ENCODE measurements at regions not wholly inside any gene's neighbourhood (a gene's known extent, or its start where the extent isn't known, plus 50 kb on each side); places are given as distances from the start of the nearest gene placed in this dataset.

DNA sequence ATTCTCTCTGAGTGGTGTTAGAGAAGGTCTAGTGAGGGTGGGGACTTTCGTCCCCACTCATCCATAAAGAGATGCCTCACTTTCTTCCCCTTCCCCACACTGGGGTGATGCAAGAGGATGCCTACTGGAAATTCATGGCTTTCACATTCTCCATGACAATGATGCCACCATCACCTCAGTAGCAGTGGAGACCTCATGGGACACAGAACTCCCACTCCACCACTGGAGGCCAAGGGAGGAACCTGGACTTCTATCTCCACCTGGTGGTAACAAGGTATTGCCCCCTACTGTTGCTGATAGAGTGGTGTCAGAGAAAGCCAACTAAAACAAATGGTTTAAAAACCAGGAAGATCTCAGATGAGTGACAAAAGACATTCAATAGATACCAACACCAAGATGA, 110.9 kb downstream of the INHBB start:
- 40 to 100% methylated on average over 1 of the region's 1 CpG; no CpG with 5 or more reads in 8 of the 10 experiments for WGBS, 10 experiments
- in situ Hi-C loops (cut with MboI; ENCODE audit: low pct_unique_long_range_greater_than_20kb in 2 of 9, low sequenced_read_pairs in 9 of 9, unreplicated experiment in 9 of 9) = no loop called here
- no peak for ATAC-seq (replicated peaks in 6 of 8)
- no peak overlapping the region for H3K27ac ChIP-seq
- H3K4me3 ChIP-seq = no peak overlapping the region
- H3K4me1 ChIP-seq (replicated peaks in 1 of 2) = no peaks in the 10 kb centered on the region

DNA sequence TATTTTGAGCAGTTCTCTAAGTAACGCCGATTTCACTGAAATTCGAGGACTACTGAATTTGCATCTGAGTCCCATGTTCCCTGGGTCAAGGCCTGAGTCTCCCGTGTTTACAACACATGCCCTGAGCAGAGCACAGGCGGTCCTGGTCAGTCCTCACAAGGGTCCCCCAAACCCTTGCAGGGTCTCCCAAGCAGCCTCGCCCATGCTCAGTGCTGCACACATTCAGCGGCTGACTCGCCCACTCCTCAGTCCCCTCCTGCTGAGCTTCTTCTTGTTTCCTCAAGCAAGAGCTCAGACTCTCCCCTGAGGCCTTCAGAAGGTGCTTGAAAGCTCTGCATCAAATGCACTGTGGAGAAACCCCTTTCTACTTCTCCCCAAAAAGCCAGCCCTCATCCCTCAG, 114.6 kb downstream of the INHBB start:
- no peak overlapping the region for H3K4me3 ChIP-seq
- WGBS, 10 experiments = 50 to 100% (median 76%) methylated on average over 1 to 6 of the region's 8 CpGs; no CpG with 5 or more reads in 1 of the 10 experiments
- H3K4me1 ChIP-seq (replicated peaks in 1 of 2) = peaks cover 5 to 8% of the 10 kb centered on the region in 2 donors
- in situ Hi-C loops (cut with MboI; ENCODE audit: low pct_unique_long_range_greater_than_20kb in 2 of 9, low sequenced_read_pairs in 9 of 9, unreplicated experiment in 9 of 9) = no loop called here
- no peak overlapping the region for H3K27ac ChIP-seq
- no peak for ATAC-seq (replicated peaks in 6 of 8)

DNA sequence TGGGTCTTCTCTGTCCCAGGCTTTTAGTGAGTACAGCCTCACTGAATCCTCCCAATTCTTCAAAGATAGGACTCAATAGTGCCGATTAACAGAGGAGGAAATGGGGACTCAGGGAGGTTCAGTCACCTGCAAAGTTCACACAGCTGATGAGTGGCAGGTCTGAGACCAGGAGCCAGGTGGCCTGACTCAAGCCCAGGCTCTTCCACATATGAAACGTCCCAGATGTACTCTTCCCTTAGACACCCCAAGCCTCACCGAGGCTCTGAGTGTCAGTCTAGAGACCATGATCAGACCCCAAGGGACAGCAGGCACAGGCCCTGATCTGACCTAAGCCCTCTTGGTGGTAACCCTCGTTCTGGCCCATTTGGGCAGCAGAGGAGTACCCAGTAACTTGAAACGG, 115.2 kb downstream of the INHBB start:
- Histone ChIP-seq H3K4me3 (no peak overlapping the region), H3K27ac (no peak overlapping the region), H3K4me1 (replicated peaks in 1 of 2) (peaks cover 10 to 14% of the 10 kb centered on the region in 2 donors)
- ATAC-seq (replicated peaks in 6 of 8) = no peak
- WGBS, 10 experiments = 52 to 100% (median 68%) methylated on average over 1 to 4 of the region's 5 CpGs; no CpG with 5 or more reads in 4 of the 10 experiments
- in situ Hi-C loops (cut with MboI; ENCODE audit: low pct_unique_long_range_greater_than_20kb in 2 of 9, low sequenced_read_pairs in 9 of 9, unreplicated experiment in 9 of 9) = no loop called here

DNA sequence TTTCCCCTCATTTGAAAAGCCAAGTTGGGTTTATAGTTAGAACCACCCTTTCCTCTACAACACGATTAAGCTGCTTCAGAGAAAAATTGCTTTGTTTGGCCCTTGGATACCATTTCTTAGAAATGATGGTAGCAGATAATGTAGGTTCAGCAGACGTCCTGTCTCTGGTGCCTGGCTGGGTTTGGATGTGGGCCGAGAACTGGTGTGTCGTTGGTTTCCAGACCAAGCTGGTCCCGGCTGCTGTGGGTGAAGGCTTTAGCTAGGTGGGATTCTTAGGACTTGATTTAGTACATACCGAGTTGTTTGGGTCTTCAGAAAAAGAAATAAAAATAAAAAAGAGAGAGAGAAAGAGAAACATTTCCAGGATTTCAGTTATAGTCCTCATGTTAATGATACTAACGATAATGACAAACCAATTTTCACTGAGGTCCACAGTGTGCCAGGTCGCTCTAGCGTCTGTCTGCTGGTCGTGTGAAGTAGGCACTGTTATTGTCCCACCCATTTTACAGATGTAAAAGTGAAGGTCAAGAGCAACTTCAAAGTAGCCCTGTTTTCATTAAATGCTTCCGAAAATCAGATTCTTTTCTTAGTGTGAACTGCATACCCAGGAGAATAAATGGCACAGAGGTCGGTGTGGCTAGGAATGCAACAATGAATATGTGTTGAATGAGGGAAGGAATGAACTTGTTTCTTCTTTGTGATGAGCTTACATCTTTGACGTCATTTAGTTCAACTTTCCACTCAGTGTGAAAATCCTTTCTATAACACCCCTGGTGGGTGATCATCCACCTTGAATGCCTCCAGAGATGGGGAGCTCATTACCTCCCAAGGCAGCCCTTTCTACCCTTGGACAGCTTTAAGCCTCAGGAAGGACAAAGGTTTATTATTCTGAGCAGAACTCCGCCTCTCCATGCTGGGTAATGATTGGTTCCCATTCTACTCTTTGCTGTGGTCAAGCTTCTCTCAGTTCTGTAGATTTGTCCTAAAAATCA, 115.9 kb downstream of the INHBB start:
- Histone ChIP-seq H3K4me1 (replicated peaks in 1 of 2) (peaks cover 18 to 21% of the 10 kb centered on the region in 2 donors), H3K27ac (no peak overlapping the region), H3K4me3 (no peak overlapping the region)
- no peak for ATAC-seq (replicated peaks in 6 of 8)
- in situ Hi-C loops (cut with MboI; ENCODE audit: low pct_unique_long_range_greater_than_20kb in 2 of 9, low sequenced_read_pairs in 9 of 9, unreplicated experiment in 9 of 9) = no loop called here
- 46 to 87% (median 73%) methylated on average over 2 to 13 of the region's 14 CpGs for WGBS, 10 experiments

DNA sequence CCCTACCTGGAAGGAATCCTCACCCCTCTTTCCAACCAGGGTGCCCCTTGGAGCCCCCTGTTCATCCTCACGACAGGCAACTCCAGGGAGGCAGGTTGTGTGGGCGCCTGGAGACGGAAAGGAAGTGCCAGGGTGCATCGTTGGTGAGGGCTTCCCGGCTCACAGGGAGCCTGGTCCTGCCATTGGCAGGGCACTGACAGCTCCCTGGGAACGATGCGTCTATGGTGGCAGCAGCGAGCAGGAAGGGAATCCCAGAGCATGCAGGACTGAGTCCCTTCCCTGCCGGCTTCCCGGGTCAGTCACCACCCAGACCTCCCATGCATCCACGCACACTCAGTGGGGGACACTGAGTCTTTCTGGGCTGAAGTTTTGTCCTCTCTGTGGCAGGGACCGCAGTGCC, 117.6 kb downstream of the INHBB start:
- in situ Hi-C loops (cut with MboI; ENCODE audit: low pct_unique_long_range_greater_than_20kb in 2 of 9, low sequenced_read_pairs in 9 of 9, unreplicated experiment in 9 of 9) = no loop called here
- peaks cover 20 to 21% of the 10 kb centered on the region in 2 donors for H3K4me1 ChIP-seq (replicated peaks in 1 of 2)
- WGBS, 10 experiments = 25 to 60% (median 33%) methylated on average over 1 to 4 of the region's 12 CpGs; no CpG with 5 or more reads in 5 of the 10 experiments
- H3K4me3 ChIP-seq = no peak overlapping the region
- no peak overlapping the region for H3K27ac ChIP-seq
- ATAC-seq (replicated peaks in 6 of 8) = peak in 1 of 8 experiments; percentile 3

DNA sequence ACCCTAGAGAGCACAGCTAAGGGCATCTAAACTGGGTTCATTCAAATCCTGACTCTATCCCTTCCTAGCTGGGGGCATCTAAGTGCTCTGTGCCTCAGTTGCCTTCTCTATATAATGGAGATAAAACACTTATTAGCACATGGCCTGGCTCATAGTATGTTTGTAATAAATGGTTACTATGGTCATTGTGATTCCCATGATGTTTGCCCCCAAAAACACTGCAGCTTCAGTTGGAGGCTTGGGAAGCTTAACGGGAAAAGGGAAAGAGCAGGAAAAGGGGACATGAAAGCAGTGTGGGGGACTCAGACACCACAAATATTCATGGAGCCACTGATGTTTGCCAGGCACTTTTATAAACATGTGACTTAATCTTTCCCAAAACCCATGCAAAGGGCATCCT, 118.1 kb downstream of the INHBB start:
- WGBS, 10 experiments = 0% methylated on average over 1 of the region's 1 CpG; no CpG with 5 or more reads in 4 of the 10 experiments
- Histone ChIP-seq H3K27ac (no peak overlapping the region), H3K4me3 (no peak overlapping the region), H3K4me1 (replicated peaks in 1 of 2) (peaks cover 20 to 21% of the 10 kb centered on the region in 2 donors)
- ATAC-seq (replicated peaks in 6 of 8) = no peak
- in situ Hi-C loops (cut with MboI; ENCODE audit: low pct_unique_long_range_greater_than_20kb in 2 of 9, low sequenced_read_pairs in 9 of 9, unreplicated experiment in 9 of 9) = no loop called here

DNA sequence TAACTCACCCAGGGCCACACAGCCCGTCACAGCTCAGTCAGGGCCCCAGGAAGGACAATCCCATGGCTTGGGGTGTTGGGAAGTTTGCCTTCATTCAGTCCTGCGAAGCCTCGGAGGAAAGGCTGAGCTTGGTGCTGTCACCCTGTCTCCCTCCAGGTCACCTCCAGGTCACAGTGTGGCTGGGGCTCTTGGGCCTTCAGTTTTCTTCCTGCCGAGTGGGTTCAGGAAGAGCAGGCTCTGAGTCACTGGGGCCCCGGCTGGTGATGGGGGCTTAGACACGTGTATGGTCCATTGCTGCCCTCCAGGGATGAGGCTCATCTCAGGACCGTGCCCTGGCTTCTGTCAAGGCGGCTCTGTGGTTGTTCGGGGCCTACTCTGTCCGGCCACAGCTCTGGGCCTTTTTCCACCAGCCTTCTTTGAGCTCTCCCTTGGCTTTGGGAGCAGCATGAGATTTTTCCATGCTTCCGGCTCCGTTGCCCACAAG, 118.6 kb downstream of the INHBB start:
- Histone ChIP-seq H3K4me3 (no peak overlapping the region), H3K4me1 (replicated peaks in 1 of 2) (peaks cover 20 to 21% of the 10 kb centered on the region in 2 donors), H3K27ac (no peak overlapping the region)
- in situ Hi-C loops (cut with MboI; ENCODE audit: low pct_unique_long_range_greater_than_20kb in 2 of 9, low sequenced_read_pairs in 9 of 9, unreplicated experiment in 9 of 9) = no loop called here
- WGBS, 10 experiments = 42 to 81% (median 63%) methylated on average over 2 to 7 of the region's 12 CpGs; no CpG with 5 or more reads in 6 of the 10 experiments
- peak in 1 of 8 experiments; percentile 10 for ATAC-seq (replicated peaks in 6 of 8)

DNA sequence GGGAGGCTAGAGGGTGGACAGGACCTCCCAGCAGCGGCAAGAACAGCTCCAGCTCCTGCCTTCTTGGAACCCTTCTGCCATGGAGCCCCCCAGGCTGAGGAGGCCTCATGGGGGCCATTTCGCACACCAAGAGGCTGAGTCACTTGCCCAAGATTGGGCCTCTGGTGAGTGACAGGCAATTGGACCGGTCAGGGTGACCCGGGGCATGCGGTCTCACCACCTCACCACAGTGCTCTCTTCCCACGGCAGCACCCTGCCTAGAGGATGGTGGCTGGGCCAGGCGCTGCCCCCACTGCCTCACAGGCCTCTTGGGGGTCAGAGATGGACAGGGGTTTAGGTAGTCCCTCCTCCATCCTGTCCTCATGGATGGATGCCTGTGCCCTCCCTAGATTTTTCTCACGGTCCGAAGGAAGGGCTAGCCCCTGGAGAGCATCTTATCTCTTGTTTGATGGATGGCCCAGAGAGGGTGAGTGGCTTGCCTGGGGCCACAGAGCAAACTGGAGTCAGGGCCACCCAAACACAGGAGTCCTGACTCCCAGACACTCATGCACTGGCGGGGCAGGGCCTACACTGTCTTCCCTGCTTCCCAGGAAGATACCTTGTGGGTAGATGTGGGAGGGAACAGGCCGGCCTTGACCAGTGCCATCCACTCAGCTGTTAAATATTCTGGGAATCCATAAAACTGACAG, 119.2 kb downstream of the INHBB start:
- no peak overlapping the region for H3K4me3 ChIP-seq
- peaks cover 20 to 21% of the 10 kb centered on the region in 2 donors for H3K4me1 ChIP-seq (replicated peaks in 1 of 2)
- peak in 3 of 8 experiments; percentile 4 to 17 (median 10) for ATAC-seq (replicated peaks in 6 of 8)
- no peak overlapping the region for H3K27ac ChIP-seq
- in situ Hi-C loops (cut with MboI; ENCODE audit: low pct_unique_long_range_greater_than_20kb in 2 of 9, low sequenced_read_pairs in 9 of 9, unreplicated experiment in 9 of 9) = no loop called here
- WGBS, 10 experiments = 100% methylated on average over 1 to 2 of the region's 11 CpGs; no CpG with 5 or more reads in 8 of the 10 experiments

DNA sequence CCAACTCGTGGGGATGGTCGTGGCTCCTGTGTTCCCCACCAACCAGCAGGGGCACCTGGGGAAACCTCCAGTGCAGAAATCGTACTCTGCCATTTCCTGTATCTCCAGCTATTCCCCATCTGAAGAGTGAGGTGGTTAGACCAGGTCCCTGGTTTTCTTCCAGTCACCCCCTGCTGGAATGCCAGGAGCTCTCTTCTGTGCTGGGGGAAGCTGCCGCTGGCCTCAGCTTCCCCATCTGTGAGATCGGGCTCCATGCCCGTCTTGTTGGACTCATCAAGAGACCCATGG, 119.7 kb downstream of the INHBB start:
- H3K27ac ChIP-seq = peak overlapping the region in 1 of 2 donors; percentile 29
- ATAC-seq (replicated peaks in 6 of 8) = peak in 1 of 8 experiments; percentile 13
- WGBS, 10 experiments = 0 to 40% (median 32%) methylated on average over 1 to 4 of the region's 6 CpGs; no CpG with 5 or more reads in 5 of the 10 experiments
- no peak overlapping the region for H3K4me3 ChIP-seq
- in situ Hi-C loops (cut with MboI; ENCODE audit: low pct_unique_long_range_greater_than_20kb in 2 of 9, low sequenced_read_pairs in 9 of 9, unreplicated experiment in 9 of 9) = no loop called here
- peaks cover 20 to 21% of the 10 kb centered on the region in 2 donors for H3K4me1 ChIP-seq (replicated peaks in 1 of 2)

DNA sequence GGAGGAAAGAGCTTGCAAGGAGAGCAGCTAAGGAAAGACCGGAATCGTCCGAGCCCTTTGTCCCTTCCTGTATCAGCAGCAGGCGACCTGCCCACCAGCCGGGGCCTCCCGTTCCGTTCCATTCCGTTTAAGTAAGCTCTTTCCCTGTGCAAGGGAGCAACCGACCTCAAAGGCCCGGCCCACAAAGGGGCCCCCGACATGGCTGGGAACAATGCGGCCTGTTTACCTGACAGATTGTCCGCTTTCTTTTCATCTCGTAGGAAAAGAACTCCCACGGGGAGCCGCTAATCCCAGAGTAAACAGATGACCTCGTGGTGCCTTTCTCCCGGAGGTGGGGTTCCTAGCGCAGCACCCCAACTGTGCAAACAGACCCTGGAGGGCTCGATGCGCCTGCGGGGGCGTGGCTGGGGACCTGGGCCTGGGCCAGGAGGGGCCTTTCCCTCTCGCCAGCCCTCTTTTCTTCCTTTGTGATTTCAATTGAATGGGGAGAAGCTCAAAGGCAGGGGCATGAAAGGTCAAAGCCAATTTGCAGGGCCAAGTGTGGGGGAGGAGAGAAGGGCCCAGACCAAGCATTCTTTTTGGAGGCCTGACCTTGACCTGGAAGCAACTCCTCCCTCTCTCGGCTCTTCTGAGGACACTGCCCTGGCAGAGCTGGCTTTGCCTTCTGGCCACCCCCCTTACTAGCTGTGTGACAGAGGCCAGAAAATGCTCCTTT, 120.2 kb downstream of the INHBB start:
- 5 to 81% (median 11%) methylated on average over 1 to 21 of the region's 25 CpGs; no CpG with 5 or more reads in 5 of the 10 experiments for WGBS, 10 experiments
- Histone ChIP-seq H3K4me3 (no peak overlapping the region), H3K4me1 (replicated peaks in 1 of 2) (peaks cover 20 to 21% of the 10 kb centered on the region in 2 donors), H3K27ac (peak overlapping the region in 1 of 2 donors; percentile 29)
- in situ Hi-C loops (cut with MboI; ENCODE audit: low pct_unique_long_range_greater_than_20kb in 2 of 9, low sequenced_read_pairs in 9 of 9, unreplicated experiment in 9 of 9) = no loop called here
- ATAC-seq (replicated peaks in 6 of 8) = peak in 5 of 8 experiments; percentile 70 to 84 (median 76)

DNA sequence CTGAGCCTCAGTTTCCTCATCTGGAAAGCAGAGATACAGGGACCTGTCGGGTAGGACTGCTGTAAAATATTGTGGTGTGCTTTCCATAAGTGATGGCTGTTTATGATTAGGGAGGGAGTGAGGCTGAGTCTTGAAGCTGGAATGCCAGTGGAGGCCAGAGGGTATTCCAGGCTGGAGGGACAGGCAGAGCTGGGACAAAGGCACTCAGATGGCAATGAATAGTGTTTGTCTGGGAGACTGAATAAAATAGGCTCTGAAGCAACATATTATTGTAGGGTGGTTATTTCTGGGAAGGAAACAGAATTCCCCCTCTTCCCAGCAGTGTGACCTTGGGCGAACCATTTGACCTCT, 120.7 kb downstream of the INHBB start:
- WGBS, 10 experiments = 0 to 60% (median 33%) methylated on average over 1 to 2 of the region's 2 CpGs; no CpG with 5 or more reads in 6 of the 10 experiments
- ATAC-seq (replicated peaks in 6 of 8) = peak in 5 of 8 experiments; percentile 2 to 43 (median 31)
- Histone ChIP-seq H3K27ac (no peak overlapping the region), H3K4me1 (replicated peaks in 1 of 2) (peaks cover 20 to 21% of the 10 kb centered on the region in 2 donors), H3K4me3 (no peak overlapping the region)
- in situ Hi-C loops (cut with MboI; ENCODE audit: low pct_unique_long_range_greater_than_20kb in 2 of 9, low sequenced_read_pairs in 9 of 9, unreplicated experiment in 9 of 9) = no loop called here

DNA sequence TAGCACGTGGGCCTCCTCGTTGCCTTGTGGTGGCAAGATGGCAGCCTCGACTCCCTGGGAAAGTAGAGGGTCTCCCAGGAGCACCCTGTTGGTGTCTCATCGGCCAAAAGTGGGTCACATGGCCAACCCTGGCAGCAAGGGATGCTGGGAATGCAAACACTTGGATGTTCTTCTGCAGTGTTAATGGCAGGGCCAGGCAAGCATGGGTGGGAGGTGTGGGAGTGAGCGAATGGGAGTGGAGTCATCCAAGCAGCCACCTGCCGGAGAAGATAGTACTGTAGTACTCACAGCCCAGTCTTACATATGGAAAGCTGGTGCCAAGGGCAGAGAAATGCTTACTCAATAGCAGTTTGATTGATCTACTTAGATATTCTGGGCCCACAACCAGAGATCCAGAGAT, 122.2 kb downstream of the INHBB start:
- 20 to 100% (median 83%) methylated on average over 1 to 5 of the region's 6 CpGs; no CpG with 5 or more reads in 1 of the 10 experiments for WGBS, 10 experiments
- Histone ChIP-seq H3K4me3 (no peak overlapping the region), H3K4me1 (replicated peaks in 1 of 2) (peaks cover 20 to 21% of the 10 kb centered on the region in 2 donors), H3K27ac (no peak overlapping the region)
- in situ Hi-C loops (cut with MboI; ENCODE audit: low pct_unique_long_range_greater_than_20kb in 2 of 9, low sequenced_read_pairs in 9 of 9, unreplicated experiment in 9 of 9) = no loop called here
- ATAC-seq (replicated peaks in 6 of 8) = no peak

All from motor neuron (in vitro differentiated cells).